ENCODE measurements at regions not wholly inside any gene's neighbourhood (a gene's known extent, or its start where the extent isn't known, plus 50 kb on each side); places are given as distances from the start of the nearest gene placed in this dataset.
"Not testable (repeated sequence)": the region's sequence is repeated elsewhere in the genome, so short reads cannot be mapped to it uniquely, and the experiment has no call there.

GRCh38 chr15:100721758-100722550 lies 119.6 kb downstream of the ASB7 start:
- peak; percentile 100 for DNase-seq

GRCh38 chr15:100722551-100723314 lies 120.3 kb downstream of the ASB7 start:
- DNase-seq: no peak

GRCh38 chr15:100723315-100723801 lies 121.0 kb downstream of the ASB7 start:
- DNase-seq: peak; percentile 19

GRCh38 chr15:100725121-100726069 lies 123.0 kb downstream of the ASB7 start:
- DNase-seq: peak; percentile 92

- DNase-seq: no peak
Measured at GRCh38 chr15:100726070-100726420, 123.7 kb downstream of the ASB7 start.

GRCh38 chr15:100726421-100727190 lies 124.2 kb downstream of the ASB7 start:
- DNase-seq: no peak

GRCh38 chr15:100727291-100727851 lies 125.0 kb downstream of the ASB7 start:
- DNase-seq: peak; percentile 35

GRCh38 chr15:100728371-100729201 lies 126.2 kb downstream of the ASB7 start:
- DNase-seq: no peak

- DNase-seq: no peak
Measured at GRCh38 chr15:100729461-100729860, 127.1 kb downstream of the ASB7 start.

GRCh38 chr15:100730129-100730528 lies 127.7 kb downstream of the ASB7 start:
- DNase-seq: no peak

- no peak for DNase-seq
Measured at GRCh38 chr15:100730655-100731266, 128.4 kb downstream of the ASB7 start.

- DNase-seq: no peak
Measured at GRCh38 chr15:100731267-100732152, 129.1 kb downstream of the ASB7 start.

GRCh38 chr15:100732211-100733055 lies 130.0 kb downstream of the ASB7 start:
- DNase-seq: no peak

GRCh38 chr15:100733101-100733842 lies 130.9 kb downstream of the ASB7 start:
- no peak for DNase-seq

GRCh38 chr15:100733843-100734185 lies 131.4 kb downstream of the ASB7 start:
- DNase-seq: not testable (repeated sequence)

GRCh38 chr15:100734586-100734985 lies 132.2 kb downstream of the ASB7 start:
- DNase-seq: no peak
